Tibial artery (tissue), 4 donors: ENCODE measurements at regions not wholly inside any gene's neighbourhood (a gene's known extent, or its start where the extent isn't known, plus 50 kb on each side); places are given as distances from the start of the nearest gene placed in this dataset.

Experiments used
- DNase-seq, 2 donors: peaks; one replicate each; pipeline ENCODE4 v3.0.0-alpha.2; 2019
- H3K27ac ChIP-seq, 2 donors: fragments of 200-600 bp; sonication (generic) in 1 of 2; 1 replicate in 1 of 2; 2 replicates in 1 of 2; pipeline ENCODE4 v1.5.1; 2018 to 2019; ENCODE audit warnings: mild to moderate bottlenecking in 1 of 2
- H3K27me3 ChIP-seq, 2 donors: fragments of 200-600 bp; sonication (generic) in 1 of 2; one replicate each; pipeline versions ENCODE4 v1.5.1 to v1.6.0; 2016 to 2019
- H3K36me3 ChIP-seq, 3 donors: fragments of 200-600 bp; sonication (generic) in 2 of 3; one replicate each; pipeline ENCODE4 v1.5.1; 2016 to 2019; ENCODE audit warnings: mild to moderate bottlenecking in 2 of 3
- H3K4me1 ChIP-seq, 4 donors: fragments of 200-600 bp; sonication (generic) in 2 of 4; 1 replicate in 3 of 4; 2 replicates in 1 of 4; pipeline ENCODE4 v1.5.1; 2016 to 2019
- H3K4me3 ChIP-seq, 2 donors: fragments of 200-600 bp; sonication (generic) in 1 of 2; 1 replicate in 1 of 2; 2 replicates in 1 of 2; pipeline ENCODE4 v1.5.1; 2018 to 2019; ENCODE audit warnings: mild to moderate bottlenecking in 2 of 2
- H3K9me3 ChIP-seq, 3 donors: fragments of 200-600 bp; sonication (generic) in 1 of 3; one replicate each; pipeline ENCODE4 v1.5.1; 2016 to 2019
- intact Hi-C: fragments of 100-400 bp; cut with DNase I; formaldehyde crosslinking; loops from one replicate; pipeline ENCODE4 v1.15.0; 2023; ENCODE audit warnings: low total_unique reads
- TF ChIP-seq, protein P1 (sequence below), 2 experiments: fragments of 200-600 bp in 1 of 2; fragments of 450-650 bp in 1 of 2; IDR thresholded peaks; one replicate each; pipeline ENCODE4 v1.5.1; 2017 to 2019; ENCODE audit warnings: antibody characterized with exemption in 2 of 2, mild to moderate bottlenecking in 1 of 2, moderate library complexity in 1 of 2

DNA sequence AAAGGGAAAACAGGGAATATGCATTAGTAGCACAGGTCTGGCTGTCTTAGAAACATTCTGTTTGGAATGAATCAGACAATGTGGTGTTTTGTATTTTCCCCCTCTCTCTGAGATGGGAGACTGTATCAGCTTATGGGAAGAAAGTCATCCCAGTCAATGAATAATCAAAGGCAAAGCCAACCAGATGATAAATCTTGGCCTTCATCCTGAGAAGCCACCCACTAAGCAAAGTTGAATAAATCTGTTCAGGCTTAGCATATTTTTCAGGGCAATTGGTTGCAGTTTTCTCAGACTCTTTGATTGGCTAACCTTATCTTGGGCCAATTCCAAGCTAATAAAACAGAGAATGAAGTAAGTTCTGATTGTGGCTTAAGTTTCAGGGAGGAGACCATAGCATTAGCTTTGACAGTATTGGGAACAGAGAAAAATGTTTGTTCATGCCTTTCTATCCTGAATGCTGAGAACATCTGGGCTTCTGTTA is 63.6 kb upstream of the ARL8B start:
- H3K4me3 ChIP-seq: no peak overlapping the region
- H3K27me3 ChIP-seq: no peaks in the 10 kb centered on the region
- H3K4me1 ChIP-seq: peaks cover 0 to 23% (median 11%) of the 10 kb centered on the region in 4 donors
- intact Hi-C loops: no loop called here
- H3K27ac ChIP-seq: no peak overlapping the region
- no peaks in the 10 kb centered on the region for H3K9me3 ChIP-seq
- DNase-seq: no peak
- TF ChIP-seq, protein P1, sequence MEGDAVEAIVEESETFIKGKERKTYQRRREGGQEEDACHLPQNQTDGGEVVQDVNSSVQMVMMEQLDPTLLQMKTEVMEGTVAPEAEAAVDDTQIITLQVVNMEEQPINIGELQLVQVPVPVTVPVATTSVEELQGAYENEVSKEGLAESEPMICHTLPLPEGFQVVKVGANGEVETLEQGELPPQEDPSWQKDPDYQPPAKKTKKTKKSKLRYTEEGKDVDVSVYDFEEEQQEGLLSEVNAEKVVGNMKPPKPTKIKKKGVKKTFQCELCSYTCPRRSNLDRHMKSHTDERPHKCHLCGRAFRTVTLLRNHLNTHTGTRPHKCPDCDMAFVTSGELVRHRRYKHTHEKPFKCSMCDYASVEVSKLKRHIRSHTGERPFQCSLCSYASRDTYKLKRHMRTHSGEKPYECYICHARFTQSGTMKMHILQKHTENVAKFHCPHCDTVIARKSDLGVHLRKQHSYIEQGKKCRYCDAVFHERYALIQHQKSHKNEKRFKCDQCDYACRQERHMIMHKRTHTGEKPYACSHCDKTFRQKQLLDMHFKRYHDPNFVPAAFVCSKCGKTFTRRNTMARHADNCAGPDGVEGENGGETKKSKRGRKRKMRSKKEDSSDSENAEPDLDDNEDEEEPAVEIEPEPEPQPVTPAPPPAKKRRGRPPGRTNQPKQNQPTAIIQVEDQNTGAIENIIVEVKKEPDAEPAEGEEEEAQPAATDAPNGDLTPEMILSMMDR (IDR thresholded peaks at IDR 0.05): no peak
- H3K36me3 ChIP-seq: no peaks in the 10 kb centered on the region

GRCh38 chr3:5059782-5060181 is 62.3 kb upstream of the ARL8B start:
- intact Hi-C loops: loop anchor here (2.0 kb wide), 1 partner anchor 349 kb away; no protein-coding TSS in a partner anchor
- Histone ChIP-seq H3K4me3 (no peak overlapping the region), H3K36me3 (no peaks in the 10 kb centered on the region), H3K27ac (no peak overlapping the region), H3K27me3 (no peaks in the 10 kb centered on the region), H3K4me1 (peaks cover 0 to 17% (median 10%) of the 10 kb centered on the region in 4 donors), H3K9me3 (no peaks in the 10 kb centered on the region)
- TF ChIP-seq, protein P1 (IDR thresholded peaks at IDR 0.05): no peak
- DNase-seq: no peak

DNA sequence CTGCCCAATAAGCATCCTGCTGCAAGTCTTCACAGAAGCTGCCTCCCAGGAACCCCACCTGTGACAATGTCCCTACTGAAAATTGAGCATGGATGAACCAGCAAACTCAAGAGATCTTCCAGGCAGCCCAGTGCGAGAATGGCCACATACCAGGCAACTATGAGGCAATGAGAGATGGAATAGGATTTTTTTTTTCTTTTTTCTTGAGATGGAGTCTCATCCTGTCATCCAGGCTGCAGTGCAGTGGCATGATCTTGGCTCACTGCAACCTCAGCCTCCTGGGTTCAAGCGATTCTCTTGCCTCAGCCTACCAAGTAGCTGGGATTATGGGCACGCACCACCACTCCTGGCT is 60.9 kb upstream of the ARL8B start:
- peaks cover 0 to 15% (median 10%) of the 10 kb centered on the region in 4 donors for H3K4me1 ChIP-seq
- H3K27me3 ChIP-seq: no peaks in the 10 kb centered on the region
- H3K36me3 ChIP-seq: no peaks in the 10 kb centered on the region
- no peaks in the 10 kb centered on the region for H3K9me3 ChIP-seq
- DNase-seq: no peak
- TF ChIP-seq, protein P1 (IDR thresholded peaks at IDR 0.05): no peak
- H3K4me3 ChIP-seq: no peak overlapping the region
- no peak overlapping the region for H3K27ac ChIP-seq
- intact Hi-C loops: loop anchor here (2.0 kb wide), 1 partner anchor 350 kb away; no protein-coding TSS in a partner anchor

DNA sequence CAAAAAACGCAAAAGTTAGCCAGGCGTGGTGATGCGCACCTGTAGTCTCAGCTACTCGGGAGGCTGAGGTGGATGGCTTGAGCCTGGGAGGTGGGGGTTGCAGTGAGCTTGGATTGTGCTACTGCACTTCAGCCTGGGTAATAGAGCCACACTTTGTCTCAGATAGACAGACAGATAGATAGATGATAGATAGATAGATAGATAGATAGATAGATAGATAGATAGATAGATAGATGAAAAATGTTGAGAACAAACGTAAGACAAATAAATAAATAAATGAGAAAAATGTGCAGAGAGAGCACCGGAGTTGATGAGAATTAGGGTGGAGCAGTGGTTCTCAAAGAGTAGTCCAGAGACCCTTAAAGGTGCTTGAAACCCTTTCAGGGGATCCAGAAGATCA is 58.4 kb upstream of the ARL8B start:
- intact Hi-C loops: no loop called here
- DNase-seq: no peak
- Histone ChIP-seq H3K27me3 (no peaks in the 10 kb centered on the region), H3K4me3 (no peak overlapping the region), H3K36me3 (no peaks in the 10 kb centered on the region), H3K9me3 (no peaks in the 10 kb centered on the region), H3K4me1 (no peaks in the 10 kb centered on the region), H3K27ac (no peak overlapping the region)
- TF ChIP-seq, protein P1 (IDR thresholded peaks at IDR 0.05): no peak

- Histone ChIP-seq H3K4me1 (peaks cover 0 to 4% (median 0%) of the 10 kb centered on the region in 4 donors), H3K27ac (no peak overlapping the region), H3K4me3 (no peak overlapping the region), H3K27me3 (no peaks in the 10 kb centered on the region), H3K9me3 (no peaks in the 10 kb centered on the region), H3K36me3 (no peaks in the 10 kb centered on the region)
- DNase-seq: no peak
- intact Hi-C loops: no loop called here
- TF ChIP-seq, protein P1 (IDR thresholded peaks at IDR 0.05): no peak
These were observed 53.5 kb upstream of the ARL8B start for GRCh38 chr3:5068531-5069050.

DNA sequence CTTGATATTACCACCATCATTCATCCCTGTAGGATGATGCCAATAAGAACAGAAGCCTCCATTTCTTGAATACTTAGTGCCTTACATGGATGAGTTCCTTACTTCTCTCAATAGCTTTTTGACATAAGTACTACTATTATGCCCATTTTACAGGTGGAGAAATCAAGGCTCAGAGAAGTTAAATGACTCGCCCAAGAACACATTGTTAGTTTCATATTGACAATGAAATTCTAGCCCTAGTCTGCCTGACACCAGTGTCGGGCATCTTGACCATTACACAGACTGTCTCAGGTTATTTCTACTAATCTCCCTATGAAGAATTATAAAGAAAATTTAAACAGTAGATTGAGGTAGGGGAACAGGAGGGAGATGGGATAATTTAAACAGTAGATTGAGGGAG is 52.5 kb upstream of the ARL8B start:
- H3K36me3 ChIP-seq: no peaks in the 10 kb centered on the region
- H3K4me1 ChIP-seq: peaks cover 0 to 4% (median 0%) of the 10 kb centered on the region in 4 donors
- peaks cover 0 to under 1% of the 10 kb centered on the region in 2 donors for H3K27me3 ChIP-seq
- intact Hi-C loops: no loop called here
- H3K9me3 ChIP-seq: no peaks in the 10 kb centered on the region
- TF ChIP-seq, protein P1 (IDR thresholded peaks at IDR 0.05): no peak
- no peak overlapping the region for H3K27ac ChIP-seq
- no peak overlapping the region for H3K4me3 ChIP-seq
- DNase-seq: no peak
